SK-N-SH treated with all-trans-retinoic acid at 6 μM for 48 hours (cell line): ENCODE measurements at regions not wholly inside any gene's neighbourhood (a gene's known extent, or its start where the extent isn't known, plus 50 kb on each side); places are given as distances from the start of the nearest gene placed in this dataset.
"Not testable (repeated sequence)": the region's sequence is repeated elsewhere in the genome, so short reads cannot be mapped to it uniquely, and the experiment has no call there.

Source experiments
- RARB ChIP-seq: fragments of 250-450 bp; sonication (Bioruptor Pico); IDR thresholded peaks from 2 replicates; pipeline ENCODE4 v1.8.0; 2021; ENCODE audit warnings: mild to moderate bottlenecking, moderate library complexity
- TF ChIP-seq, protein P1 (sequence below): fragments of 250-450 bp; sonication (Bioruptor Pico); IDR thresholded peaks from 2 replicates; pipeline ENCODE4 v1.8.0; 2020; ENCODE audit warnings: mild to moderate bottlenecking, moderate library complexity, borderline replicate concordance

- TF ChIP-seq RARB (CRISPR knock-in tag), result not testable (repeated sequence)
- TF ChIP-seq, protein P1, sequence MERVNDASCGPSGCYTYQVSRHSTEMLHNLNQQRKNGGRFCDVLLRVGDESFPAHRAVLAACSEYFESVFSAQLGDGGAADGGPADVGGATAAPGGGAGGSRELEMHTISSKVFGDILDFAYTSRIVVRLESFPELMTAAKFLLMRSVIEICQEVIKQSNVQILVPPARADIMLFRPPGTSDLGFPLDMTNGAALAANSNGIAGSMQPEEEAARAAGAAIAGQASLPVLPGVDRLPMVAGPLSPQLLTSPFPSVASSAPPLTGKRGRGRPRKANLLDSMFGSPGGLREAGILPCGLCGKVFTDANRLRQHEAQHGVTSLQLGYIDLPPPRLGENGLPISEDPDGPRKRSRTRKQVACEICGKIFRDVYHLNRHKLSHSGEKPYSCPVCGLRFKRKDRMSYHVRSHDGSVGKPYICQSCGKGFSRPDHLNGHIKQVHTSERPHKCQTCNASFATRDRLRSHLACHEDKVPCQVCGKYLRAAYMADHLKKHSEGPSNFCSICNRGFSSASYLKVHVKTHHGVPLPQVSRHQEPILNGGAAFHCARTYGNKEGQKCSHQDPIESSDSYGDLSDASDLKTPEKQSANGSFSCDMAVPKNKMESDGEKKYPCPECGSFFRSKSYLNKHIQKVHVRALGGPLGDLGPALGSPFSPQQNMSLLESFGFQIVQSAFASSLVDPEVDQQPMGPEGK (CRISPR knock-in tag), result not testable (repeated sequence)
Measured at GRCh38 chr9:73087876-73088275, 63.8 kb upstream of the ANXA1 start.
